ENCODE measurements at regions not wholly inside any gene's neighbourhood (a gene's known extent, or its start where the extent isn't known, plus 50 kb on each side); places are given as distances from the start of the nearest gene placed in this dataset.
"Not testable (repeated sequence)": the region's sequence is repeated elsewhere in the genome, so short reads cannot be mapped to it uniquely, and the experiment has no call there.

DNA sequence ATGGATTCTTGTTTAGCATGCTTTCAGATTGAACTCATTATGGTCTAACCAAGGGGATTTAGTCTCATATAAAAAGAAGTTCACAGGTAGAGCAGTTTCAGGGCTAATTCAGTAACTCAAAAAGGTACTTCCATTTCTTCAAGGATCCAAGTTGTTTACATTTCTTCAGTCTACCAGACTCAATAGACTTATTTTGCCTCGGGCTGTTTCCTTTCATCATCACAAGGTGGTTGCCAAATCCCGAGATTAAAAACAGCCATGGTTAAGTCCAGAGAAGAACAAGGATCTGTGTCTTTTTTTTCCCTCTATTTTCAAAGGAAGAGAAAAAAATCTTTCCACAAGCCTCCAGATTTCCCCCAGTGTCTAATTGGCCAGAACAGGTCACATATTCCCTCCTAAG, 69.8 kb upstream of the SNX9 start:
- H2AFZ ChIP-seq (ENCODE audit: low read depth, low read length, poor library complexity, severe bottlenecking) = no peak overlapping the region
- ATAC-seq (no peak), DNase-seq (ENCODE audit: low read depth, low spot score) (no peak)
- no peaks in the 10 kb centered on the region for H3K79me2 ChIP-seq (ENCODE audit: insufficient read depth, low read length)
- intact Hi-C loops (cut with micrococcal nuclease) = no loop called here
- H3K27ac ChIP-seq (ENCODE audit: low read depth, low read length) = no peak overlapping the region
- BruUV-seq (replicated peaks) = no TSS peak
- no peak overlapping the region for H3K4me2 ChIP-seq (ENCODE audit: low read length)
- ChIA-PET RAD21 (ENCODE audit: low non-redundant PET in 1 of 2, low total read pairs in 2 of 2, uncharacterized antibody in 2 of 2, unreplicated experiment in 2 of 2) (no interaction called here), CTCF (no interaction called here), POLR2A (no interaction called here)
- TF ChIP-seq EGR1 (IDR thresholded peaks at IDR 0.05; ENCODE audit: low read depth) (no peak), SIN3A (IDR thresholded peaks at IDR 0.05; ENCODE audit: low read depth) (no peak), SP1 (IDR thresholded peaks at IDR 0.05; ENCODE audit: low read depth) (no peak), FOSL1 (IDR thresholded peaks at IDR 0.05; ENCODE audit: low read depth) (no peak), EZH2phosphoT487 (IDR thresholded peaks at IDR 0.05; ENCODE audit: borderline replicate concordance) (no peak), ZFX (IDR thresholded peaks at IDR 0.05) (no peak)
- TF ChIP-seq, protein P1, sequence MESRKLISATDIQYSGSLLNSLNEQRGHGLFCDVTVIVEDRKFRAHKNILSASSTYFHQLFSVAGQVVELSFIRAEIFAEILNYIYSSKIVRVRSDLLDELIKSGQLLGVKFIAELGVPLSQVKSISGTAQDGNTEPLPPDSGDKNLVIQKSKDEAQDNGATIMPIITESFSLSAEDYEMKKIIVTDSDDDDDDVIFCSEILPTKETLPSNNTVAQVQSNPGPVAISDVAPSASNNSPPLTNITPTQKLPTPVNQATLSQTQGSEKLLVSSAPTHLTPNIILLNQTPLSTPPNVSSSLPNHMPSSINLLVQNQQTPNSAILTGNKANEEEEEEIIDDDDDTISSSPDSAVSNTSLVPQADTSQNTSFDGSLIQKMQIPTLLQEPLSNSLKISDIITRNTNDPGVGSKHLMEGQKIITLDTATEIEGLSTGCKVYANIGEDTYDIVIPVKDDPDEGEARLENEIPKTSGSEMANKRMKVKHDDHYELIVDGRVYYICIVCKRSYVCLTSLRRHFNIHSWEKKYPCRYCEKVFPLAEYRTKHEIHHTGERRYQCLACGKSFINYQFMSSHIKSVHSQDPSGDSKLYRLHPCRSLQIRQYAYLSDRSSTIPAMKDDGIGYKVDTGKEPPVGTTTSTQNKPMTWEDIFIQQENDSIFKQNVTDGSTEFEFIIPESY (IDR thresholded peaks at IDR 0.05; ENCODE audit: extremely low read depth, insufficient replicate concordance, low read length) = no peak
- no peaks in the 10 kb centered on the region for H3K36me3 ChIP-seq (ENCODE audit: control insufficient read depth in 1 of 2, insufficient read depth in 2 of 2, low read length in 2 of 2)
- no peaks in the 10 kb centered on the region for H3K9me3 ChIP-seq (ENCODE audit: control insufficient read depth in 1 of 2, insufficient read depth in 1 of 2, low read depth in 1 of 2, low read length in 2 of 2)
- H4K20me1 ChIP-seq (ENCODE audit: insufficient read depth) = no peaks in the 10 kb centered on the region
- H3K9ac ChIP-seq (ENCODE audit: low read length) = no peak overlapping the region
- H3K4me3 ChIP-seq (replicated peaks in 1 of 2; ENCODE audit: low read depth in 1 of 2, low read length in 2 of 2) = no peak overlapping the region
- H3K9me2 ChIP-seq (ENCODE audit: insufficient read depth) = no peaks in the 10 kb centered on the region
- peaks cover 0 to 19% of the 10 kb centered on the region in 2 experiments; a peak in 3 of 4 replicates for H3K4me1 ChIP-seq (ENCODE audit: control insufficient read depth in 1 of 2, insufficient read depth in 2 of 2, low read length in 2 of 2)
- no peaks in the 10 kb centered on the region for H3K27me3 ChIP-seq (ENCODE audit: insufficient read depth, low read length)

DNA sequence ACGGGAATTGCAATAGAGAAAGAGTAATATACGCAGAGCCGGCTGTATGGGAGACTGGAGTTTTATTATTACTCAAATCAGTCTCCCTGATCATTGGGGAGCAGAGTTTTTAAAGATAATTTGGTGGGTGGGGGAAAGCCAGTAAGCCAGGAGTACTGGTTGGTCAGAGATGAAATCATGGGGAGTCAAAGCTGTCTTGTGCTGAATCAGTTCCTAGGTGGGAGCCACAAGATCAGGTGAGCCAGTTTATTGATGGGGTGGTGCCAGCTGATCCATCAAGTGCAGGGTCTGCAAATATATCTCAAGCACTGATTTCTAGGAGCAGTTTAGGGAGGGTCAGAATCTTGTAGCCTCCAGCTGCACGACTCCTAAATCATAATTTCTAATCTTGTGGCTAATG, 69.2 kb upstream of the SNX9 start:
- CTCF ChIA-PET; intact Hi-C loops (cut with micrococcal nuclease): not testable (repeated sequence)

More for the DNA sequence above, 69.2 kb upstream of the SNX9 start:
- H3K79me2 ChIP-seq (ENCODE audit: insufficient read depth, low read length); ATAC-seq; H2AFZ ChIP-seq (ENCODE audit: low read depth, low read length, poor library complexity, severe bottlenecking); H3K36me3 ChIP-seq (ENCODE audit: control insufficient read depth in 1 of 2, insufficient read depth in 2 of 2, low read length in 2 of 2); BruUV-seq (replicated peaks); H4K20me1 ChIP-seq (ENCODE audit: insufficient read depth); H3K27me3 ChIP-seq (ENCODE audit: insufficient read depth, low read length); H3K9me2 ChIP-seq (ENCODE audit: insufficient read depth); H3K4me3 ChIP-seq (replicated peaks in 1 of 2; ENCODE audit: low read depth in 1 of 2, low read length in 2 of 2); H3K9ac ChIP-seq (ENCODE audit: low read length); RAD21 ChIA-PET (ENCODE audit: low non-redundant PET in 1 of 2, low total read pairs in 2 of 2, uncharacterized antibody in 2 of 2, unreplicated experiment in 2 of 2); POLR2A ChIA-PET; H3K9me3 ChIP-seq (ENCODE audit: control insufficient read depth in 1 of 2, insufficient read depth in 1 of 2, low read depth in 1 of 2, low read length in 2 of 2); H3K27ac ChIP-seq (ENCODE audit: low read depth, low read length); H3K4me2 ChIP-seq (ENCODE audit: low read length); DNase-seq (ENCODE audit: low read depth, low spot score): not testable (repeated sequence)
- peaks cover 0 to 24% of the 10 kb centered on the region in 2 experiments; a peak in 3 of 4 replicates for H3K4me1 ChIP-seq (ENCODE audit: control insufficient read depth in 1 of 2, insufficient read depth in 2 of 2, low read length in 2 of 2)

Data from HCT116 (cell line).